AG09319 (cell line): ENCODE measurements at regions not wholly inside any gene's neighbourhood (a gene's known extent, or its start where the extent isn't known, plus 50 kb on each side); places are given as distances from the start of the nearest gene placed in this dataset.

Experiments used
- DNase-seq: peaks from one replicate; pipeline ENCODE4 v3.0.0-alpha.2; 2010; ENCODE audit warnings: low read depth; ENCODE audit errors: extremely low read depth
- CTCF ChIP-seq: IDR thresholded peaks from 2 replicates; pipeline ENCODE4 v1.5.1; 2011; ENCODE audit warnings: low read depth, mild to moderate bottlenecking, inconsistent platforms, low read length, moderate library complexity

DNA sequence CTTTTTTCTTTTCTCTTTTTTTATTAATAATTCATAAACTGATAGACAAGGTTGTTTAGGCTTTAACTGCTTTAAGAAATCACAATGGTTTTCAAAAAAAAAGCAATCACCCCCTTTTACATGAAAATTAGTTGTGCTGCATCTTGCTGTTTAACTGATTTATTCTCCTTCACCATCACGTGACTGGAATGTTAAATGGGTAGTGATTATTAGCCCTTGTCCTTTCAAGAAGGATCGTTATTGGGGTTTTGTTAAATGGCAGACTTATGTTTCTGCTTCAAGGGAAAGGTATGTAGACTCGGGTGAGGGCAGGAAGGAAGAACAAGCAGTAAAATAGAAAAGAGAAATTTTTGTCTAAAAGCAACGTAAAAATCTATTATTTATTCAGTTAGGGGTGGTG is 175.6 kb upstream of the TLE4 start:
- DNase-seq: no peak
- TF ChIP-seq CTCF: no peak

GRCh38 chr9:79403495-79403894 is 168.3 kb upstream of the TLE4 start:
- DNase-seq: no peak
- TF ChIP-seq CTCF: no peak

GRCh38 chr9:79408200-79408599 is 163.6 kb upstream of the TLE4 start:
- TF ChIP-seq CTCF: no peak; the same call in 1 of the 2 replicates
- DNase-seq: no peak

GRCh38 chr9:79408617-79409016 is 163.1 kb upstream of the TLE4 start:
- DNase-seq: no peak
- TF ChIP-seq CTCF: no peak

- DNase-seq: no peak
- TF ChIP-seq CTCF: no peak
Measured at GRCh38 chr9:79409182-79409823, 162.5 kb upstream of the TLE4 start.

DNA sequence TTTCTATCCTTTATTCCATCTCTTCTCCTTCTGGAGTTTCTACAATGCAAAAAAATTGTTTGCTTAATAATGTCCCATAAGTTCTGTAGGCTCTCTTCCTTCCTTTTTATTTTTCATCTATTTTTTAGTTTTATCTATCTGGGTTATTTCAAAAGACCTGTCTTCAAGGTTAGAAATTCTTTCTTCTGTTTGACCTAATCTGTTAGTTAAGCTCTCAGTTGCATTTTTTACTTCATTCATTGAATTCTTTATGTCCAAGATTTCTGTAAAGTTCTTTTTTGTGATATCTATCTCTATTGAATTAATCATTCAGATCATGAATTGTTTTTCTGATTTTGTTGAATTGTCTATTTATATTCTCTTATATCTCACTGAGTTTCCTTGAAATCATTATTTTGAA is 145.9 kb upstream of the TLE4 start:
- no peak for TF ChIP-seq CTCF
- no peak for DNase-seq

DNA sequence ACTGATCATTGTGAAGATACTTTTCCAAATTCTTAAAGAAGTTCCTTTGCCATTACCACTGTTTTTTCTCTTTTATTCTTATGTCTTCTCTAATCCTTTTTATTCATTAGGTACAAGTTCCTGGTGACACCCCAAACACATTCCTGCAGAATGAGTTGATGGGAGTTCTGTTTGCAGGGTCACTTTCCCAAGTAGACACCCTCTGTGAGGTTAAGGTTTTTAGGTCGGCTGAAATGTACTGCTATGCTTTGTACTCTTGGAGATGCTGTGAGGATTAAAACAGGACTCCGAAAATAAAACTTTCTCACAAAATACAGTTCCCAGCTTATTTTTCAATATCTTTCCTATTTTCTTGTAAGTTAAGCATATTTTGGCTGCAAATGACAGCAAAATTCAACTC is 143.3 kb upstream of the TLE4 start:
- no peak for DNase-seq
- TF ChIP-seq CTCF: no peak
